ENCODE measurements at regions not wholly inside any gene's neighbourhood (a gene's known extent, or its start where the extent isn't known, plus 50 kb on each side); places are given as distances from the start of the nearest gene placed in this dataset.

GRCh38 chr16:26957283-26957859 lies 109.4 kb upstream of the C16orf82 start:
- POLR2A ChIA-PET, result no interaction called here
- H3K4me1 Mint-ChIP-seq, result no peaks in the 10 kb centered on the region
- no peak overlapping the region for H3K4me3 Mint-ChIP-seq
- no peak for TF ChIP-seq CTCF (IDR thresholded peaks at IDR 0.05)
- peaks cover 7% of the 10 kb centered on the region for H3K9me3 Mint-ChIP-seq
- ATAC-seq (ENCODE audit: low read depth) (no peak), DNase-seq (no peak)
- peaks cover 7% of the 10 kb centered on the region for H3K27me3 Mint-ChIP-seq
- no peaks in the 10 kb centered on the region for H3K36me3 Mint-ChIP-seq (ENCODE audit: low read depth)
- CTCF ChIA-PET, result no interaction called here
- intact Hi-C loops (cut with micrococcal nuclease), result no loop called here
- H3K27ac Mint-ChIP-seq, result no peak overlapping the region

GRCh38 chr16:26959416-26960009 lies 107.2 kb upstream of the C16orf82 start:
- CTCF ChIA-PET, result no interaction called here
- Mint-ChIP-seq H3K9me3 (peaks cover 7% of the 10 kb centered on the region), H3K4me3 (no peak overlapping the region), H3K36me3 (ENCODE audit: low read depth) (no peaks in the 10 kb centered on the region), H3K27me3 (peaks cover 6% of the 10 kb centered on the region), H3K4me1 (no peaks in the 10 kb centered on the region), H3K27ac (no peak overlapping the region)
- POLR2A ChIA-PET, result no interaction called here
- intact Hi-C loops (cut with micrococcal nuclease), result no loop called here
- DNase-seq, result no peak
- no peak for TF ChIP-seq CTCF (IDR thresholded peaks at IDR 0.05)
- ATAC-seq (ENCODE audit: low read depth), result no peak

GRCh38 chr16:26961459-26961858 lies 105.3 kb upstream of the C16orf82 start:
- CTCF ChIA-PET, result no interaction called here
- POLR2A ChIA-PET, result no interaction called here
- Mint-ChIP-seq H3K4me3 (no peak overlapping the region), H3K27me3 (peaks cover 5% of the 10 kb centered on the region), H3K27ac (peak overlapping the region; percentile 67), H3K9me3 (peaks cover 7% of the 10 kb centered on the region), H3K4me1 (no peaks in the 10 kb centered on the region), H3K36me3 (ENCODE audit: low read depth) (no peaks in the 10 kb centered on the region)
- no peak for TF ChIP-seq CTCF (IDR thresholded peaks at IDR 0.05)
- intact Hi-C loops (cut with micrococcal nuclease), result no loop called here
- ATAC-seq (ENCODE audit: low read depth), result no peak
- no peak for DNase-seq

- POLR2A ChIA-PET, result no interaction called here
- intact Hi-C loops (cut with micrococcal nuclease), result no loop called here
- TF ChIP-seq CTCF (IDR thresholded peaks at IDR 0.05), result no peak
- DNase-seq, result no peak
- no peak for ATAC-seq (ENCODE audit: low read depth)
- CTCF ChIA-PET, result no interaction called here
- Mint-ChIP-seq H3K4me3 (no peak overlapping the region), H3K27me3 (peaks cover 5% of the 10 kb centered on the region), H3K27ac (no peak overlapping the region), H3K4me1 (no peaks in the 10 kb centered on the region), H3K9me3 (peaks cover 7% of the 10 kb centered on the region), H3K36me3 (ENCODE audit: low read depth) (no peaks in the 10 kb centered on the region)
Observed at GRCh38 chr16:26963109-26963508, 103.6 kb upstream of the C16orf82 start.

GRCh38 chr16:26969589-26970231 lies 97.0 kb upstream of the C16orf82 start:
- Mint-ChIP-seq H3K9me3 (no peaks in the 10 kb centered on the region), H3K27ac (no peak overlapping the region), H3K4me1 (no peaks in the 10 kb centered on the region), H3K4me3 (no peak overlapping the region), H3K27me3 (peaks cover under 1% of the 10 kb centered on the region), H3K36me3 (ENCODE audit: low read depth) (no peaks in the 10 kb centered on the region)
- no peak for TF ChIP-seq CTCF (IDR thresholded peaks at IDR 0.05)
- POLR2A ChIA-PET, result no interaction called here
- ATAC-seq (ENCODE audit: low read depth), result no peak
- intact Hi-C loops (cut with micrococcal nuclease), result no loop called here
- CTCF ChIA-PET, result no interaction called here
- DNase-seq, result no peak

All from activated B cell treated with CpG ODN at 0.5 μM for 24 hours (primary cell).